Esophagus muscularis mucosa (tissue), 4 donors: ENCODE measurements at regions not wholly inside any gene's neighbourhood (a gene's known extent, or its start where the extent isn't known, plus 50 kb on each side); places are given as distances from the start of the nearest gene placed in this dataset.

Experiments
- DNase-seq: peaks from one replicate; pipeline ENCODE4 v3.0.0-alpha.2; 2017; ENCODE audit errors: extremely low spot score
- H3K27ac ChIP-seq, 4 donors: fragments of 200-600 bp; sonication (generic); replicated peaks in 1 of 4; 1 replicate in 3 of 4; 2 replicates in 1 of 4; pipeline ENCODE4 v1.5.1; 2016 to 2019; ENCODE audit warnings: mild to moderate bottlenecking in 1 of 4
- H3K27me3 ChIP-seq, 4 donors: fragments of 200-600 bp; sonication (generic); one replicate each; pipeline versions ENCODE4 v1.5.1 to v1.6.0; 2016 to 2019
- H3K36me3 ChIP-seq, 4 donors: fragments of 200-600 bp; sonication (generic); one replicate each; pipeline ENCODE4 v1.5.1; 2016 to 2019
- H3K4me1 ChIP-seq, 4 donors: fragments of 200-600 bp; sonication (generic); one replicate each; pipeline ENCODE4 v1.5.1; 2016 to 2019
- H3K4me3 ChIP-seq, 4 donors: fragments of 200-600 bp; sonication (generic); 1 replicate in 2 of 4; 2 replicates in 2 of 4; pipeline ENCODE4 v1.5.1; 2016 to 2019; ENCODE audit warnings: mild to moderate bottlenecking in 4 of 4, moderate library complexity in 1 of 4
- H3K9me3 ChIP-seq, 4 donors: fragments of 200-600 bp; sonication (generic); 1 replicate in 3 of 4; 2 replicates in 1 of 4; pipeline ENCODE4 v1.5.1; 2016 to 2019
- CTCF ChIP-seq, 3 experiments: fragments of 200-600 bp in 2 of 3; fragments of 450-650 bp in 1 of 3; sonication (generic) in 2 of 3; IDR thresholded peaks; one replicate each; pipeline ENCODE4 v1.5.1; 2017 to 2019; ENCODE audit warnings: antibody characterized with exemption in 3 of 3, mild to moderate bottlenecking in 2 of 3, moderate library complexity in 1 of 3
- EP300 ChIP-seq: sonication (generic); formaldehyde crosslinking; IDR thresholded peaks from one replicate; pipeline ENCODE4 v1.6.1; 2017; ENCODE audit warnings: antibody characterized with exemption
- POLR2A ChIP-seq: fragments of 450-650 bp; IDR thresholded peaks from one replicate; pipeline ENCODE4 v1.6.1; 2017; ENCODE audit warnings: antibody characterized with exemption, moderate library complexity, mild to moderate bottlenecking, low read depth
- POLR2AphosphoS5 ChIP-seq, 2 donors: sonication (generic); formaldehyde crosslinking; IDR thresholded peaks; one replicate each; pipeline ENCODE4 v1.6.1; 2017; ENCODE audit warnings: antibody characterized with exemption in 2 of 2
- WGBS: methylation state at CpG from one replicate; pipeline ENCODE4 v1.1.5; 2018; 5-methylcytosine and 5-hydroxymethylcytosine counted together
- intact Hi-C: fragments of 100-400 bp; cut with DNase I; formaldehyde crosslinking; loops from one replicate; pipeline ENCODE4 v1.15.1; 2023

- Histone ChIP-seq H3K4me3 (no peak overlapping the region), H3K9me3 (no peaks in the 10 kb centered on the region), H3K36me3 (no peaks in the 10 kb centered on the region), H3K27ac (no peak overlapping the region), H3K27me3 (no peaks in the 10 kb centered on the region), H3K4me1 (no peaks in the 10 kb centered on the region)
- 73% methylated on average over 2 of the region's 2 CpGs for WGBS
- TF ChIP-seq EP300 (no peak), POLR2A (no peak), CTCF (IDR thresholded peaks at IDR 0.05) (no peak)
- intact Hi-C loops: no loop called here
- DNase-seq: no peak
These were observed 130.2 kb downstream of the MAT2B start for GRCh38 chr5:163635631-163636030.

- Histone ChIP-seq H3K4me1 (no peaks in the 10 kb centered on the region), H3K27ac (no peak overlapping the region), H3K27me3 (no peaks in the 10 kb centered on the region), H3K4me3 (no peak overlapping the region), H3K36me3 (no peaks in the 10 kb centered on the region), H3K9me3 (no peaks in the 10 kb centered on the region)
- WGBS: 67% methylated on average over 4 of the region's 4 CpGs
- no peak for DNase-seq
- intact Hi-C loops: no loop called here
- TF ChIP-seq POLR2AphosphoS5 (IDR thresholded peaks at IDR 0.05) (no peak), EP300 (no peak), POLR2A (no peak)
These were observed 137.5 kb downstream of the MAT2B start for GRCh38 chr5:163642904-163643303.

GRCh38 chr5:163645421-163646416, 140.3 kb downstream of the MAT2B start:
- intact Hi-C loops: no loop called here

GRCh38 chr5:163649514-163649913, 144.1 kb downstream of the MAT2B start:
- Histone ChIP-seq H3K27me3 (no peaks in the 10 kb centered on the region), H3K4me1 (no peaks in the 10 kb centered on the region), H3K27ac (no peak overlapping the region), H3K4me3 (no peak overlapping the region), H3K36me3 (no peaks in the 10 kb centered on the region), H3K9me3 (peaks cover 0 to 7% (median 5%) of the 10 kb centered on the region in 4 donors)
- intact Hi-C loops: no loop called here
- TF ChIP-seq POLR2AphosphoS5 (IDR thresholded peaks at IDR 0.05) (no peak), CTCF (IDR thresholded peaks at IDR 0.05) (no peak), EP300 (no peak), POLR2A (no peak)
- WGBS: 79% methylated on average over 2 of the region's 2 CpGs
- DNase-seq: no peak

More at GRCh38 chr5:163645421-163646416, 140.3 kb downstream of the MAT2B start:
- H3K9me3 ChIP-seq: no peaks in the 10 kb centered on the region
- no peaks in the 10 kb centered on the region for H3K4me1 ChIP-seq
- H3K4me3 ChIP-seq: no peak overlapping the region
- no peaks in the 10 kb centered on the region for H3K36me3 ChIP-seq
- DNase-seq: no peak
- no peaks in the 10 kb centered on the region for H3K27me3 ChIP-seq
- H3K27ac ChIP-seq: no peak overlapping the region
- no peak for TF ChIP-seq POLR2A
- WGBS: 79% methylated on average over 5 of the region's 5 CpGs

- intact Hi-C loops: no loop called here
- H3K36me3 ChIP-seq: no peaks in the 10 kb centered on the region
- H3K9me3 ChIP-seq: peaks cover 0 to 7% (median 5%) of the 10 kb centered on the region in 4 donors
- no peaks in the 10 kb centered on the region for H3K4me1 ChIP-seq
- 100% methylated on average over 1 of the region's 1 CpG for WGBS
- TF ChIP-seq EP300 (no peak), POLR2AphosphoS5 (IDR thresholded peaks at IDR 0.05) (no peak)
- no peak for DNase-seq
- H3K27ac ChIP-seq: no peak overlapping the region
- H3K27me3 ChIP-seq: no peaks in the 10 kb centered on the region
- H3K4me3 ChIP-seq: no peak overlapping the region
These were observed 148.1 kb downstream of the MAT2B start for GRCh38 chr5:163653526-163653925.

GRCh38 chr5:163658702-163659567, 153.5 kb downstream of the MAT2B start:
- TF ChIP-seq POLR2AphosphoS5 (IDR thresholded peaks at IDR 0.05) (no peak), EP300 (no peak), CTCF (IDR thresholded peaks at IDR 0.05) (no peak), POLR2A (no peak)

More at GRCh38 chr5:163658702-163659567, 153.5 kb downstream of the MAT2B start:
- no peak overlapping the region for H3K4me3 ChIP-seq
- 60% methylated on average over 7 of the region's 7 CpGs for WGBS
- H3K27ac ChIP-seq: no peak overlapping the region
- no peaks in the 10 kb centered on the region for H3K27me3 ChIP-seq
- H3K9me3 ChIP-seq: peaks cover 0 to 3% (median under 1%) of the 10 kb centered on the region in 4 donors
- no peak for DNase-seq
- H3K4me1 ChIP-seq: no peaks in the 10 kb centered on the region
- no peaks in the 10 kb centered on the region for H3K36me3 ChIP-seq
- intact Hi-C loops: no loop called here
